CD4-positive, alpha-beta memory T cell (primary cell): ENCODE measurements at regions not wholly inside any gene's neighbourhood (a gene's known extent, or its start where the extent isn't known, plus 50 kb on each side); places are given as distances from the start of the nearest gene placed in this dataset.

Experiments
- CTCF ChIA-PET: fragments of 350-600 bp; sonication (Branson Sonifier 250); formaldehyde crosslinking; loops from one replicate; lab custom pipeline; 2021; ENCODE audit warnings: inconsistent platforms; ENCODE audit not compliant: partially characterized antibody; lab: Charles Lee
- POLR2A ChIA-PET: fragments of 350-600 bp; sonication (Branson Sonifier 250); formaldehyde crosslinking; loops from one replicate; lab custom pipeline; 2021; ENCODE audit not compliant: partially characterized antibody; lab: Charles Lee
- DNase-seq, 5 donors: peaks; one replicate each; pipeline versions ENCODE4 v3.0.0 to v3.0.0-alpha.2; 2020 to 2022; ENCODE audit warnings: mixed read lengths in 1 of 5
- H3K27ac ChIP-seq: one replicate; pipeline ENCODE4 v1.7.0; 2013; ENCODE audit warnings: low read depth, low read length
- H3K27me3 ChIP-seq: 2 replicates; pipeline ENCODE4 v1.7.0; 2013; ENCODE audit warnings: mild to moderate bottlenecking, low read length, moderate library complexity; ENCODE audit not compliant: insufficient read depth
- H3K36me3 ChIP-seq: 2 replicates; pipeline ENCODE4 v1.7.0; 2013; ENCODE audit warnings: mild to moderate bottlenecking, low read length, moderate library complexity; ENCODE audit not compliant: insufficient read depth
- H3K4me1 ChIP-seq: 2 replicates; pipeline ENCODE4 v1.7.0; 2013; ENCODE audit warnings: mild to moderate bottlenecking, low read length, moderate library complexity; ENCODE audit not compliant: insufficient read depth
- H3K4me3 ChIP-seq, 2 donors: one replicate each; pipeline ENCODE4 v1.7.0; 2013; ENCODE audit warnings: low read length in 2 of 2, mild to moderate bottlenecking in 1 of 2
- H3K9me3 ChIP-seq, 2 donors: one replicate each; pipeline ENCODE4 v1.7.0; 2013; ENCODE audit warnings: low read length in 2 of 2, control low read depth in 1 of 2; ENCODE audit not compliant: control insufficient read depth in 1 of 2
- H3K27ac Mint-ChIP-seq, 7 donors: one replicate each; pipeline ENCODE4 v1.8.0; 2020 to 2021; ENCODE audit warnings: mixed read lengths in 7 of 7, mild to moderate bottlenecking in 6 of 7, inconsistent platforms in 3 of 7, moderate library complexity in 3 of 7
- H3K27me3 Mint-ChIP-seq, 2 donors: one replicate each; pipeline ENCODE4 v1.8.0; 2020 to 2021; ENCODE audit warnings: mixed read lengths in 2 of 2
- H3K36me3 Mint-ChIP-seq, 2 donors: one replicate each; pipeline ENCODE4 v1.8.0; 2020 to 2021; ENCODE audit warnings: mixed read lengths in 2 of 2, inconsistent platforms in 1 of 2, mild to moderate bottlenecking in 1 of 2
- H3K4me1 Mint-ChIP-seq, 4 donors: one replicate each; pipeline ENCODE4 v1.8.0; 2020 to 2021; ENCODE audit warnings: mixed read lengths in 4 of 4, mild to moderate bottlenecking in 1 of 4
- H3K4me3 Mint-ChIP-seq, 8 donors: one replicate each; pipeline ENCODE4 v1.8.0; 2020 to 2021; ENCODE audit warnings: mixed read lengths in 8 of 8, mild to moderate bottlenecking in 7 of 8, moderate library complexity in 6 of 8, inconsistent platforms in 3 of 8
- H3K9me3 Mint-ChIP-seq, 8 donors: one replicate each; pipeline ENCODE4 v1.8.0; 2020 to 2021; ENCODE audit warnings: mixed read lengths in 8 of 8, mild to moderate bottlenecking in 5 of 8, inconsistent platforms in 3 of 8, moderate library complexity in 1 of 8
- intact Hi-C: fragments of 100-400 bp; cut with micrococcal nuclease; formaldehyde crosslinking; loops from one replicate; pipeline ENCODE4 v1.15.1; 2023

DNA sequence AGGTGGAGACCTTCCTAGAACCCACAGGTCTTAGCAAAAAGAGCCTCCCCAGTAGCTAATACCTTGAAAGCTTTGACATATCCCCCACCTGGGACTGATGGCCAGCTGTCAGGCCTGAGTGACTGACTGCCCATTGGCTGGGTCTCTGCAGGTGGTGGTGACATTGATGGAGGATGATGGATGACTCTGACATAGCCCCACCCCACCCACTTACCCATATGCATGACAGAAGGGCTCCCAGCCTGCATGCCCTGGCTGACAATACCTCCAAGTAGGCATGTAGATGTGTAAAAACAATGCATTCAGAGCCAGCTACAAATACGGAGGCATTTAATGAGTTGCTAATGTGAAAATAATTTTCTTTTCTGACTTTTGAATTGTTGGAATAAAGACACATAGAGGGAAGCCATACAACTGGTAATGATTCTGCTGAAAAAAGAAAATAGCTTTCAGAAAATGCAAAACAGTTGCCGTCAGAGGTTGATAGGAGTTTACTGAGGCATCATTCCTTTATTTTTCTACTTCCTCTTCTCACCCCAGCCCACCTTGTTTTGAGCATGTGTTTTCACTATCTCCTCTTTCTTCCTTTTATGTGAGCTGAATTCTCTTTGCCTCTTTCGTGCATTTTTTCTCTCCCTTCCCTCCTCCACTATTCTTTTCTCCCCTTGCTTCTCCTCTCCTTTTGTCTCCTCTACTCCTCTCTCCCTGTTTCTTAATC is 70.6 kb downstream of the OLIG3 start:
- Mint-ChIP-seq H3K27me3 (peaks cover 0 to 3% of the 10 kb centered on the region in 2 donors), H3K4me3 (no peak overlapping the region), H3K9me3 (no peaks in the 10 kb centered on the region), H3K27ac (no peak overlapping the region), H3K4me1 (peaks cover 7 to 28% (median 17%) of the 10 kb centered on the region in 4 donors), H3K36me3 (no peaks in the 10 kb centered on the region)
- H3K36me3 ChIP-seq = no peaks in the 10 kb centered on the region
- H3K9me3 ChIP-seq = no peaks in the 10 kb centered on the region
- no peaks in the 10 kb centered on the region for H3K27me3 ChIP-seq
- peaks cover 11% of the 10 kb centered on the region for H3K4me1 ChIP-seq
- POLR2A ChIA-PET = interaction anchor here (1.3 kb wide), 1 partner anchor 60 kb away, joined by 6 read pairs; no protein-coding TSS in a partner anchor
- no peak overlapping the region for H3K4me3 ChIP-seq
- no peak overlapping the region for H3K27ac ChIP-seq
- DNase-seq = no peak
- CTCF ChIA-PET = interaction anchor here (1.3 to 2.6 kb wide), 5 partner anchors 8 to 167 kb away, joined by 3 to 14 read pairs (median 5); no protein-coding TSS in a partner anchor
- intact Hi-C loops = no loop called here

DNA sequence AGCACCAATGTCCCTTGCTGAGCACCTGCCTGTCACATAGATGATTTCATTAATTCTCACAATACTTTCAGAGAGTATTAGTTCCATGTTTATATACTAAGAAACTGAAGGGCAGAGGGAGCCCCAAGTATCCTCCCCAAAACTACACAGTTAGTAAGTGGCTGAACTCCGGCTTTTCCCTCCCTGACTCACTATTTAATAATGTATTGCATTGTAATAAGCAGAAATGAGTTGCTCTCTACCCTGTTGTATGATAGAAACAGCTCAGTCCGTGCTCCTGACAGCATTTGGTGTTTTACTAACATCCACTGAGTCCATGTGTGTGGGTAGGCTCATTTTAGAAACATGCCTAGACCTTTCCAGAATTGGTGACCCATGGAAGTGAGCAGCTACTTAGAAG is 76.8 kb downstream of the OLIG3 start:
- no peaks in the 10 kb centered on the region for H3K9me3 Mint-ChIP-seq
- POLR2A ChIA-PET = interaction anchor here (5.9 kb wide), 1 partner anchor 75 kb away, joined by 82 read pairs; no protein-coding TSS in a partner anchor
- H3K27me3 Mint-ChIP-seq = no peaks in the 10 kb centered on the region
- H3K4me3 Mint-ChIP-seq = no peak overlapping the region
- H3K36me3 Mint-ChIP-seq = no peaks in the 10 kb centered on the region
- H3K36me3 ChIP-seq = no peaks in the 10 kb centered on the region
- H3K9me3 ChIP-seq = no peaks in the 10 kb centered on the region
- intact Hi-C loops = no loop called here
- H3K27me3 ChIP-seq = no peaks in the 10 kb centered on the region
- DNase-seq = no peak
- CTCF ChIA-PET = interaction anchor here (1.0 to 7.3 kb wide), 6 partner anchors 14 to 323 kb away, joined by 3 to 309 read pairs (median 7); no protein-coding TSS in a partner anchor
- peaks cover 6 to 20% (median 14%) of the 10 kb centered on the region in 4 donors for H3K4me1 Mint-ChIP-seq
- no peak overlapping the region for H3K27ac ChIP-seq
- peak overlapping the region in 1 of 7 donors; percentile 38 for H3K27ac Mint-ChIP-seq
- peaks cover 10% of the 10 kb centered on the region for H3K4me1 ChIP-seq
- H3K4me3 ChIP-seq = no peak overlapping the region

DNA sequence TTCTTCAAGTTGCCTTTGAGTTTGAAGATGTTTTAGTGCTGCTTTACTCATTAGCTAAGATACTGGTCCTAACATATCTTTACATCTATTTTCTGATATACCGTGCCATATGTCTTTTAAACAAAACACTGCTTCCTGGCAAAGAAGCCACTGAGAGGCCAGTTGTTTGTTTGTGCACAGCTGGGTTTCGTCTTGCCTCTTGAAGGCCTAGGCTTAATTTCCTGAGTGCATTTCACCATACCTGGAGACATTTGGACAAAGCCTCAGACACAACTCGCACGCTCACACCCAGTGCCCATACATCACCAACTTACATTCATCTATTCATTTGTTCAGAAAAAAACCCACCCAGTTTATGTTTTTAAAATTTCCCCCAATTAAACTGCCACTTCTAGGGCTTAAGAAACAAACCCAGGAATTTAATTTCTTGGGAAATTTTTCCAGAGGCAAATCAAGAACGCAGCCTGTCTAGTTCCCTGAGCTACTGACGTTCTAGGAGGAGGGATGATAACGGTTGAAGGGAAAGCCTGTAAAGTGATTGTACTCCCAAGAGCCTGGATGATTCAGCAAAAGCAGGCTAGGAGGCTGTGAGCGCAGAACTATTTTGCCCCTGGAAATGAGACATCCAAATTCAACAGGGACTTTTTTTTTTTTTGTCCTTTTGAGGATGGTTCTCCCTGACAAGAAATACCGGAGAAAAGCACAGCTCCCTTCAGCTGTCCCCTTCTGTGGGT is 77.7 kb downstream of the OLIG3 start:
- POLR2A ChIA-PET = interaction anchor here (0.7 to 5.9 kb wide), 6 partner anchors 11 to 1428 kb away, joined by 3 to 82 read pairs (median 14); no protein-coding TSS in a partner anchor

DNA sequence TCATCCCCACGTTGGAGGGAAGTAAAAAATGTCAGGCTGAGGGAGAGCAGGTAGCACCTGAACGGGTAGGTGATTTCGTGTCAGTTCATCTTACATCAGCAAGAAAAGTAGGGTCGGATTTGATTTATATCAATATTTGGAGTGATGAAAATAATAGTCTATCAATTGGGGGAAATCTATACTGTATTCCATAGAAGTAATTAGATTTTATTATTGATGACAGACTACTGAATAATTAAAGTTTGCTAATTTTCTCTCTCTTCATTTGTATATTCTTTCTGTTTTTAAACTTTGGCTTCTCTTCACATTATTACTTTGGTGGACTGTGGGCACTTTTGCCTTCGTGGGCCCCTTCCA is 78.4 kb downstream of the OLIG3 start:
- Histone ChIP-seq H3K4me3 (peak overlapping the region in 1 of 2 donors; percentile 48), H3K4me1 (peaks cover 10% of the 10 kb centered on the region), H3K27me3 (no peaks in the 10 kb centered on the region), H3K9me3 (no peaks in the 10 kb centered on the region), H3K27ac (peak overlapping the region; percentile 60), H3K36me3 (no peaks in the 10 kb centered on the region)
- H3K4me1 Mint-ChIP-seq = peaks cover 6 to 20% (median 14%) of the 10 kb centered on the region in 4 donors
- H3K27ac Mint-ChIP-seq = peak overlapping the region; percentile 79 to 97 (median 92)
- intact Hi-C loops = loop anchor here (1.0 kb wide), 8 partner anchors 27 to 322 kb away; no protein-coding TSS in a partner anchor
- ChIA-PET POLR2A (interaction anchor here (0.6 to 5.9 kb wide), 18 partner anchors 9 to 1429 kb away, joined by 3 to 82 read pairs (median 4); no protein-coding TSS in a partner anchor), CTCF (interaction anchor here (0.7 to 7.3 kb wide), 40 partner anchors 8 to 327 kb away, joined by 3 to 309 read pairs (median 6); no protein-coding TSS in a partner anchor)
- no peaks in the 10 kb centered on the region for H3K27me3 Mint-ChIP-seq
- peak overlapping the region in 7 of 8 donors; percentile 86 to 93 (median 89) for H3K4me3 Mint-ChIP-seq
- no peaks in the 10 kb centered on the region for H3K9me3 Mint-ChIP-seq
- DNase-seq = no peak
- no peaks in the 10 kb centered on the region for H3K36me3 Mint-ChIP-seq

More for the DNA sequence above, 77.7 kb downstream of the OLIG3 start:
- Histone ChIP-seq H3K4me3 (no peak overlapping the region), H3K36me3 (no peaks in the 10 kb centered on the region), H3K9me3 (no peaks in the 10 kb centered on the region), H3K27ac (no peak overlapping the region), H3K27me3 (no peaks in the 10 kb centered on the region), H3K4me1 (peaks cover 10% of the 10 kb centered on the region)
- CTCF ChIA-PET = interaction anchor here (0.9 to 7.3 kb wide), 8 partner anchors 15 to 322 kb away, joined by 3 to 309 read pairs (median 16); no protein-coding TSS in a partner anchor
- Mint-ChIP-seq H3K4me3 (peak overlapping the region in 1 of 8 donors; percentile 7), H3K4me1 (peaks cover 6 to 20% (median 14%) of the 10 kb centered on the region in 4 donors), H3K27ac (peak overlapping the region in 1 of 7 donors; percentile 18), H3K27me3 (no peaks in the 10 kb centered on the region), H3K36me3 (no peaks in the 10 kb centered on the region), H3K9me3 (no peaks in the 10 kb centered on the region)
- intact Hi-C loops = no loop called here
- DNase-seq = no peak

DNA sequence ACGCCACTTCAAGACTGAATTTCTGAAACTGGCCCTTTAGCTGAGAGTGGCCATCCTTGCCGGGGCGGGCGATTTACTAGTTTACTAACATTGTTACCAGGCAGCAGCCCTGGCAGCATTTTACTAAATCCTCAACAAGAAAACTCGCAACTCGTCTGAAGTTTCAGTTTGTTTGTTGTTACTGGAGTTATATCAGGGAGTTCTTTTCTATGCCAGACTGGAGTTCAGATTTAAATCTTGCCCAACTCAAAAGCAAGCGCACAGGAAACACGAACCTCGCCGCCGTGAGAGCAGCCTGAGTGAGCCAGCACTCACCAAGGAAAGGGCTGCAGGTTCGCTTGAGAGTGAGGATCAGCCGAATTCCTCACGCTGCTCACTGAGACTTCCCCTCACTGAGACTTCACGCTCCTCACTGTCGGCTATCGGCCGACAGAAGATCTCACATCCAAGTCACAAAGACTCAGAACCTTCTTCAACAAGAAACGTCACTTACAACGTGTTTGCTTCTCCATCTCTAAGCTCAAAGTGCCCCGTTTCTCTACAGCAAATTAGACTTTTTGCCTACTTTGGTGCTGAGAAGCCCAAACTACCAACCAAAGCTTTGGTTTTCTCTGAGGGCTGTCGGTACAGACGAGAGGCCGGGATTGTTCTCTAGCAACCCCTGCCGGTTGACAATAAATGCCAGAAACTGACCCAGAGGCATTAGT is 78.9 kb downstream of the OLIG3 start:
- no peaks in the 10 kb centered on the region for H3K27me3 Mint-ChIP-seq
- peaks cover 10% of the 10 kb centered on the region for H3K4me1 ChIP-seq
- peak; percentile 62 to 76 (median 73) for DNase-seq
- no peaks in the 10 kb centered on the region for H3K9me3 ChIP-seq
- H3K9me3 Mint-ChIP-seq = no peaks in the 10 kb centered on the region
- H3K4me3 ChIP-seq = peak overlapping the region; percentile 48 to 53
- H3K27me3 ChIP-seq = no peaks in the 10 kb centered on the region
- peaks cover 6 to 20% (median 14%) of the 10 kb centered on the region in 4 donors for H3K4me1 Mint-ChIP-seq
- H3K4me3 Mint-ChIP-seq = peak overlapping the region; percentile 83 to 93 (median 88)
- peak overlapping the region; percentile 79 to 97 (median 92) for H3K27ac Mint-ChIP-seq
- intact Hi-C loops = loop anchor here (1.0 kb wide), 8 partner anchors 26 to 321 kb away; no protein-coding TSS in a partner anchor
- H3K36me3 ChIP-seq = no peaks in the 10 kb centered on the region
- ChIA-PET POLR2A (interaction anchor here (0.6 to 5.9 kb wide), 19 partner anchors 9 to 1158 kb away, joined by 3 to 82 read pairs (median 4); no protein-coding TSS in a partner anchor), CTCF (interaction anchor here (0.7 to 7.3 kb wide), 42 partner anchors 9 to 327 kb away, joined by 3 to 309 read pairs (median 6); no protein-coding TSS in a partner anchor)
- H3K27ac ChIP-seq = peak overlapping the region; percentile 60
- H3K36me3 Mint-ChIP-seq = no peaks in the 10 kb centered on the region

DNA sequence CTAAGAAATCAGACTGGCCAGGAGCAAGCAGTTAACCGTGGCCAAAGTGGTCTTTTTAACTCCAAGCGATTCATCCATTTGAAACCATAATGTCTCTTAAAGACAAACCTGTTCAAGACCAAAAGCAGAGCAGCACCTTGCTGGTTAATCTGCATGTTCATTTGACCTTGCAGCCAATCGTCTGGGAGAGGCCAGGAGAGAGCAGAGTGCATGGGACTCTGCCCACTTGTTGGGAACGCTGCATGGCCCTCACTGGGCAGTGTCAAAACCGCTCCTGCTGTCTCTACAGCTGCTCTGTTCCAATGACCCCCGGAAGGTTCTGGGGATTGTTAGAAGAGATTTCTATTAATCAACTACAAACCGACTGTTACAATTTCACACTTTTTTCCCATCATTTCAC is 79.6 kb downstream of the OLIG3 start:
- Histone ChIP-seq H3K4me1 (peaks cover 10% of the 10 kb centered on the region), H3K9me3 (no peaks in the 10 kb centered on the region), H3K27ac (no peak overlapping the region), H3K27me3 (no peaks in the 10 kb centered on the region), H3K4me3 (peak overlapping the region in 1 of 2 donors; percentile 53), H3K36me3 (no peaks in the 10 kb centered on the region)
- DNase-seq = no peak
- no peaks in the 10 kb centered on the region for H3K36me3 Mint-ChIP-seq
- ChIA-PET CTCF (interaction anchor here (1.0 to 7.3 kb wide), 21 partner anchors 8 to 320 kb away, joined by 3 to 309 read pairs (median 7); no protein-coding TSS in a partner anchor), POLR2A (interaction anchor here (1.5 to 5.9 kb wide), 11 partner anchors 18 to 153 kb away, joined by 3 to 82 read pairs (median 6); no protein-coding TSS in a partner anchor)
- H3K27ac Mint-ChIP-seq = peak overlapping the region; percentile 79 to 97 (median 92)
- peak overlapping the region; percentile 83 to 93 (median 88) for H3K4me3 Mint-ChIP-seq
- intact Hi-C loops = no loop called here
- peaks cover 6 to 20% (median 14%) of the 10 kb centered on the region in 4 donors for H3K4me1 Mint-ChIP-seq
- H3K9me3 Mint-ChIP-seq = no peaks in the 10 kb centered on the region
- H3K27me3 Mint-ChIP-seq = no peaks in the 10 kb centered on the region
